ENCODE measurements at regions not wholly inside any gene's neighbourhood (a gene's known extent, or its start where the extent isn't known, plus 50 kb on each side); places are given as distances from the start of the nearest gene placed in this dataset.
A peak's percentile ranks its signal among the peaks of the same experiment; 100 is the strongest.

GRCh38 chr16:13359835-13360234 is 458.4 kb downstream of the SHISA9 start:
- H3K9me1 ChIP-seq (ENCODE audit: control insufficient read depth, insufficient read depth, low read length) = no peaks in the 10 kb centered on the region
- DNase-seq (ENCODE audit: extremely low read depth in 1 of 4, low spot score in 3 of 4) = no peak
- no peak overlapping the region for H2AFZ ChIP-seq (ENCODE audit: low read depth, low read length)
- in situ Hi-C loops (cut with MboI) (no loop called here), intact Hi-C loops (cut with micrococcal nuclease) (no loop called here)
- no peaks in the 10 kb centered on the region for H3K9me3 ChIP-seq (replicated peaks; ENCODE audit: control insufficient read depth, insufficient read depth, low read depth, low read length)
- H3K27me3 ChIP-seq (ENCODE audit: control insufficient read depth in 2 of 2, insufficient read depth in 2 of 2, low read length in 2 of 2) = no peaks in the 10 kb centered on the region
- H3K4me2 ChIP-seq (ENCODE audit: insufficient read depth, low read length) = no peak overlapping the region
- CTCF ChIA-PET (ENCODE audit: low intra/inter-chr PET ratio) = no interaction called here
- POLR2A ChIA-PET = no interaction called here
- H3K27ac ChIP-seq (ENCODE audit: extremely low read depth, low read depth, low read length) = no peak overlapping the region
- H3K36me3 ChIP-seq (ENCODE audit: control insufficient read depth, insufficient read depth, low read length) = no peaks in the 10 kb centered on the region
- H3K4me1 ChIP-seq (replicated peaks in 1 of 2; ENCODE audit: control insufficient read depth in 2 of 2, insufficient read depth in 2 of 2, low read length in 2 of 2) = no peaks in the 10 kb centered on the region
- no peak overlapping the region for H3K9ac ChIP-seq (ENCODE audit: insufficient read depth in 1 of 2, low read depth in 2 of 2, low read length in 2 of 2)
- TF ChIP-seq ZNF316 (IDR thresholded peaks at IDR 0.05) (no peak), ARID4B (CRISPR knock-in tag; IDR thresholded peaks at IDR 0.05) (no peak), ZBTB43 (CRISPR knock-in tag; IDR thresholded peaks at IDR 0.05) (no peak), ZNF224 (CRISPR knock-in tag; IDR thresholded peaks at IDR 0.05) (peak; percentile 95)
- H3K79me2 ChIP-seq (ENCODE audit: control insufficient read depth, insufficient read depth, low read length) = no peaks in the 10 kb centered on the region
- no peak for FAIRE-seq
- BruUV-seq (replicated peaks) = no TSS peak
- no peak overlapping the region for H3K4me3 ChIP-seq
- WGBS (ENCODE audit: insufficient coverage, low coverage, missing lambda C conversion rate) = 0% methylated on average over 3 of the region's 3 CpGs
- ATAC-seq = no peak
- H4K20me1 ChIP-seq (replicated peaks; ENCODE audit: control insufficient read depth, insufficient read depth, low read length) = no peaks in the 10 kb centered on the region
